ENCODE measurements at regions not wholly inside any gene's neighbourhood (a gene's known extent, or its start where the extent isn't known, plus 50 kb on each side); places are given as distances from the start of the nearest gene placed in this dataset.

GRCh38 chr10:78326372-78326771, 292.7 kb downstream of the RPS24 start:
- no peak for DNase-seq

DNA sequence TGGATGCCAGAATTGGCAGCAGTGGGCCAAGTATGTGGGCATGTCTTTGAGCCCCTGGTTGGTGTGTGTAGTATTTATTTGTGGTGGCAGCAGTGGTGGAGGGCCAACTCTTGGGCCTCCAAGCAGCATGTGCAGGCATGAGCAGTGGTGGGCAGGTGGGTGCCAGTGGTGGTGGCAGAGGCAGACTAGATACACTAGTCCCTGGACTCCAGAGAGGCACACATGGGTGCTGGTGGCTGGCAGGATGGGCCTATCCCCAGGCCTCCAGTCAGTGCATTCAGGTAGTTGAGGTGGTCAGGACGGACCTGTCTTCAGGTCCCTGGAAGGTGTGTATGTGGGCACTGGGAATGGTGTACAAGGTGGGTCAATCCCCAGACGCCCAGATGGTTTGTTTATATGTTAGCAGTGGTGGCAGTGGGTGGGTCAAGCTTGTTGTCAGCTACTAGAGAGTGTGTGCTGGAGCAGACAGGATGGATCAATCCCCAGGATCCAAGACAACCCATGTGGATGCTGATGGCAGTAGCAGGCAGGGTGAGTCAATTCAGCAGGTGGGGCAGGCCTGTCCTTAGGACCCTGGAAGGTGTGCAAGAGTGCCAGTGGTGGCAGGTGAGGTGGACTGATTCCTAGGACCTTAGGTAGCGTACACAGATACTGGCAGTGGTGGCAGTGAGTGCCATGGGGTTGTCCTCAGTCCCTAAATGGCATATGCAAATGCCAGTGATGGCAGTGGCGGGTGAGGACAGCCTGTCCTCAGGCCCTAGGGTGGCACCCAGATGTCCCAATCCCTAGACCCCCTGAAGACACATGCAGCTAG, 294.3 kb downstream of the RPS24 start:
- no peak for DNase-seq

DNA sequence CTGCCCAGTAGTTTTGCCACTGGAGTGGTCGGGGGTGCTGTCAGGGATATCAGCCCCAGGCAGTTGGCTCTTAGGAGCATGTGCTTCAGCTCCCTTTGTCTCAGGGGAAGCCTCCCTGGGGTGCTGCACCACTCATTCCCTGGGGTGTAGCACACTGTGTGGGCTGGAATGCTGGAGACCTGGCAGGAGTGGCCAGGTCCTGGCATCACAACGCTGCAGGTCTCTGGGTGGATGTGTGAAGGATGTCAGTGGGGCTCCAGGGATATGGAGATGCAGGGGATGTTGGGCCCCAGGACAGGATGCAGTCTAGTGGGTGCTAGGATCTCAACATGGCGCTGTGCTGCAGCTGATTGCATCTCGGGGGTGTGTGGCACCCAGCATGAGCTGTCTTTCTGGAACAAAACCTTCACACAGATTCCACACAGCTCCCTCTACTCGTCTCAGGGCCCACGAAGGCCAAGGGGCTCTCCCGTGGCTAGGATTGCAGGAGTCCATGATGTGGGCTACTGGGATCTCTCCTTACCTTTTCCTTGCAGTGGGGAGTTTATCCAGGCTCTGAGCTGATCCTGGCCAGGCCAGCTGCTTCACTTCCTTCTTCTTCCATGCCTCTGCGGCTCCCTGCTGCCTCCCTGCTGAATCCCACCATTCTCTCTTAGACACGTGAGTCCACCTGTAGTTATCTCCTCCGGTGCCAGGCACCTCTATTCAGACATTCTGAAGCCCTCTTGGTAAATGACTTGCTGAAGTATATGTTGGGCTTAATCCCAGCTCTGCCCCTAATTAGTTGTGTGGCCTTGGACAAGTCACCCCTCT, 295.1 kb downstream of the RPS24 start:
- no peak for DNase-seq

DNA sequence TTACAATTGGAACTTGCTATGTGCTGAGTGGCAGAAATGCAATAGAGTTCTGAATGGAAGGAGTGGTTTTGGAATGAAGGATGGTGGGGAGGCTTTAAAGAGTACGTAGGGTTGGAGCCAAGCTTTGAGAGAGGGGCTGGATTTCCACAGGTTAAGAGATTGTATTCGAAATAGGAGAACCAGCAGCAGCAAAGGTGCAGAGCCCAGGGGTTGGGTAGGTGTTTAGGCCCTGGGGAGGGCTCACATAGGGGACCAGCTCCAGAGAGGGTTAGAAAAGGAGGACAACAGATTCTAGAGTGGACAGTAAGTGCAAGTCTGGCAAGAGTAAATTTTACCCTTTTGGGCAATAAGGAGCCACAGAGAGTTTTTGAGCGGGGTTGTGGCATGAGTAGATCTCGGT, 297.2 kb downstream of the RPS24 start:
- no peak for DNase-seq

DNA sequence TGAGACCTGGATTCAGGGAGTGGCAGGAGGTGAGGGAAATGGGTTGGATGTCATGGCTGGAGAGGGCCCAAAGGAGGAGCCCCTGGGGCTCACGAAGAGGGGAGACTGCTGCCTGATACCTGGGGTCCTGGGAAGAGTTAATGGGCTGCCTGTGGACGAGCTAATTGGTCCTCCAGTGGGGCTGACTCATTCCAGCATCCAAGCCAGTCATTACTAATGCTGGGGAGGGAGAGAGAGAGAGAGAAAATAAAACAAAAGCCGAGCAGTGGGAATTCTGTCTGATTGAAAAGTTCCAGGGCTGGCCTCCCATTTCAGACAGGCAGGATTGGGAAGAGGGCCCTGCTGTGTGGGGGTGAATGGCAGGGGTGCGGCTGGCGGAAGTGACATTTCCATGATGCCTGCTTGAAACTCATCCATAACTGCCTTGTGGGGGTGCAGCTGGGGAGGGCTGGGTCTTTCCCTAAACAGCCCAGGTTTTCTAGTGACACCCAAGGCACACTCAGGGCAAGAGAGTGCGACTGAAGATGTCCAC, 297.8 kb downstream of the RPS24 start:
- DNase-seq: no peak

DNA sequence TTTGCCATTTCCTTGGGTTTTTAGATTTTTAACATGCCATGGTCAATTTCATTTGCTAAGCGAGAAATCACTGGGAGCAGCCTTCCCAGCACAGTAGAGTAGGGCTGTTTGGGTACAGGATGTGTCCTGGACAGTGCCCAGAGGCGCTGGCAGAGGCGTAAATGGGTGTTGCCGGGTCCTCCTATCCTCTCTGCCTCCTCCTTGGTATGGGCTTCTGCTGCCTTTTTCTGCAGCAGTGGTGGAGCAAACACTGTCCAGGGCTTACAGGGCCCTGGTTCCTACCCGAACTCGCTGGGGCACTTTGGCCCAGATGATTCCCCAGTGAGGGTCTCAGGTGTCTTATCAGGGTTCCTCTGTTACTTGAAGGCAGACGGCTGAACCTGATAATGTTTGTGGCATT, 298.3 kb downstream of the RPS24 start:
- no peak for DNase-seq

DNA sequence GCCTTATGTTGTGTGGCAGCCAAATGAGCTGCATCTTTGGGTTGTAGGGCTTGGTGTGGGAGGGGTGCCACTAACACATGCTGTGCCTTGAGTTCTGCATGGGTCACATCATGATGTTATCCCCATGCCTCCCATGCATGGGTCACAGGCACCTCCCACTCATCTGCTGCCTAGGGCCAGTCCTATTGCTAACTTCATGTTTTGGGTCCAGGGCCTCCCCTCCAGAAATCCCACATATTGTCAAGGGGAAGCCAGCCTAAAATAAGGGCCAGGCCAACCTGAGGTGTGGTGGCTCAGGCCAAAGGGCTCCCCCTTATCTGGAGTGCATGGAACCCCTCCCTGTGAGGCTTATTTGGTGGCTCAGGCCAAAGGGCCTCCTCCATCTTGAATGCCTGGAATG, 299.0 kb downstream of the RPS24 start:
- no peak for DNase-seq

- DNase-seq: no peak
Measured at GRCh38 chr10:78333362-78334143, 299.9 kb downstream of the RPS24 start.

DNA sequence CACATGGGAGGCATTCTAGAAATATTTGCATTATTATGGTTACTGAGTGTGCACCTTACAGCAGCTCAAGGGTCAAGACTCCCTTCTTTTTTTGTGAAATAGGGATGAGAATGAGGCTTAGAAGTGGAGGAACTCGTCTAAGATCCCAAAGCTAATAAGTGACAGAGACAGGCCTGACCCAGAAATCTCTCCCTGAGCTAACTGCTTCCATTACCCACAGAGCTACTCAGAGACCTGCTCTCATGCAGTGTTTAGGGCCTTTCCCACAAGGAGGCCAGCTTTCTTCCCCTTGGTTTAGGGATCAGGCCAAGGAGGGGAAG, 301.7 kb downstream of the RPS24 start:
- no peak for DNase-seq

DNA sequence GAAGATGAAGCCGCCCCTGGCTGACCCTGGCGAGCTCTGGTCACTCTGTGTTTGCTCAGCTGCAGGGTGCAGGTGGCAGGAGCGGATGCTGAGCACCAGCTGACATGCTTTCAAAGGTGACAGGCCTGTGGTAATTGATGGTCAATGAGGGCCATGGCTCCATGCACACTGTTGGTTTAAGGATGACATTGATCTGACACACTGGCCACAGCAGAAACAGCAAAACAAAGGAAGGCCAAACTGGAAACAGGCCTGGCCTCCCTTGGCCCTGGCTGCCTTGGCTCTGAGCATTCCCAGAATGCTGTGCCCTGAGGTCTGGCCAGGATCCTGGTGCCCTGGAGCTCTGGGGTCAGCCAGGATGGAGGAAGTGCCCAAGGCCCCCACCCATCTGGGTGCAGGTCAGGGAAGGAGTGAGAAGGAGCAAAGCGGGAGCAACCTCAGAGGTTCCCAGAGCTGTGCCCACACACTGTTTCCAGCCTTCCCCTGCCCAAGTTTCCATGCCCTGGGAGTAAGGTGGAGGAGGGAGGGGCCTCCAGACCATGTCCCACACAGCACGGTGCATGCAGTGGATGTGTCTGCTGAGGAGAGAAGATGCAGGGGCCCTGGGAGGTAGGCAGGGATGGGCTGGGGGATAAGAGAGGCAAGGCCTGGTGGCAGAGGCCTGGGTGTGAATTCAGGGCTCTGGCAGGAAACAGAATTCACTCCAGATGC, 302.2 kb downstream of the RPS24 start:
- DNase-seq: peak; percentile 37

GRCh38 chr10:78336402-78336791, 302.7 kb downstream of the RPS24 start:
- peak; percentile 39 for DNase-seq

DNA sequence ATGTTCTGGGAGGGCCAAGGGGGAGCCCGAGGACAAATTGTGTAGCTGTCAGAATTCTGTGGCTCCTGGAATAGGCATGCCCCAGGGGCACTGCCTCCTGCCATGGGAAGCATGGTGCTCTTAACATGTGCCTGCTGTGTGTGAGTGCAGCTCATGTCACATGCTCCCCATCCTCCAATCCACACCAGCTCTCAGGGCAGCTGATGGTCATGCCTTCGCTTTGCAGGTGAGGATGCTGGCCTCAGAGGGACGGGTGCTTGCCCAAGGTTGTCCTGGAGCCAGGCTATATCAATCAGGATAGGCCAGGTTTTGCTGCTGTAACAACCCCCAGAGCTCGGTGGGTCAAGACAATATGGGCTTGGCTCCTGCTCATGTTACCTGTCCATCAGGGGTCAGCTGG, 303.4 kb downstream of the RPS24 start:
- DNase-seq: peak; percentile 37

- peak; percentile 25 for DNase-seq
Measured at GRCh38 chr10:78337646-78338391, 304.2 kb downstream of the RPS24 start.

DNA sequence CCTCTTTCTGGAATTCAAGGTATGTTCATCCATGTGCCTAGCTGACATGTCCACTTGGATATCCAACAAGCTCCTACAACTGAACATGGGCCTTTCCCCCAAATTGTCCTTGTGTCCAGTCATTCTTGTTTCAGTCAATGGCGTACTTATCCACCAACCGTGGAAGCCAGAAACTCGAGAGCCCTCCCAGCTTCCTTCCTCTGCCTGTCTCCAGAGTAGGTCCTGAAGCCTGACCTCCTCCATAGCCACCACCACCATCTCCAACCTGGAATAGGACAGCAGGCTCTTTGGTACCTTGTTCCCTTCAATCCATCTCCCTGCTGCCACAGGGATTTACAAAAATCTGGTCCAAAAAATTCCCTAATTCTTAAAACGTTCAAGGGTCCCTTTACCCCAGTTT, 305.1 kb downstream of the RPS24 start:
- DNase-seq: no peak

GRCh38 chr10:78339251-78339650, 305.6 kb downstream of the RPS24 start:
- DNase-seq: peak; percentile 24

DNA sequence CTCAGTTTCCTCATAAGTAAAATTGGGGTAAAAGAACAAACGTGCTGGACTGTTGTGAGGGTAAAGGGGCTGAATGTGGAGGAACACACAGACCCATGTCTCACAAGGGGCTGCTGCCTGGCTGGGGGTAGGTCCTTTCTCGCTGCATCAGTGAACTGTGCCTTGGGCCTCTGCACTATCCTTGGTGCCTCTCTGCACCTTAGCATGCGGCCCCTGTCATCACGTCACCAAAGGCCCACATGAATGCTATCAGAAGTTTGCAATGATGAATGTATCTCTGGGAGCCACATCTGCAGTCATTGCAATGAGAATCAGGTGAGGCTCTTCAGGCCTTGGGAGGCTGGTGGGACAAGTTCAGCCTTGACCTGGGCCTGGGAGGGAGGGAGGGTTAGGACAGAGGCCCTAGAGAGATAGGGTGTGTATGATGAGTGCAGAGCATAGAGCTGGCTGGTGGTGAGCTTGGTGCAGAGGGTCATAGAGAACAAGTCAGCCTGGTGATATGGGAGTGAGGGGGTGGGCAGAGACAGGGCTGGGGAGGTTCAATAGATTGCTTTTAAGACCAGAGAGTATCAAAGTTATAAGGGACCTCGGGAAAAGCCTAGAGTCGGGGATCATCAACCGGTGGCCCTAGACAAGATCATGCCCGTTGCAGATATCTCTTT, 308.4 kb downstream of the RPS24 start:
- no peak for DNase-seq

DNA sequence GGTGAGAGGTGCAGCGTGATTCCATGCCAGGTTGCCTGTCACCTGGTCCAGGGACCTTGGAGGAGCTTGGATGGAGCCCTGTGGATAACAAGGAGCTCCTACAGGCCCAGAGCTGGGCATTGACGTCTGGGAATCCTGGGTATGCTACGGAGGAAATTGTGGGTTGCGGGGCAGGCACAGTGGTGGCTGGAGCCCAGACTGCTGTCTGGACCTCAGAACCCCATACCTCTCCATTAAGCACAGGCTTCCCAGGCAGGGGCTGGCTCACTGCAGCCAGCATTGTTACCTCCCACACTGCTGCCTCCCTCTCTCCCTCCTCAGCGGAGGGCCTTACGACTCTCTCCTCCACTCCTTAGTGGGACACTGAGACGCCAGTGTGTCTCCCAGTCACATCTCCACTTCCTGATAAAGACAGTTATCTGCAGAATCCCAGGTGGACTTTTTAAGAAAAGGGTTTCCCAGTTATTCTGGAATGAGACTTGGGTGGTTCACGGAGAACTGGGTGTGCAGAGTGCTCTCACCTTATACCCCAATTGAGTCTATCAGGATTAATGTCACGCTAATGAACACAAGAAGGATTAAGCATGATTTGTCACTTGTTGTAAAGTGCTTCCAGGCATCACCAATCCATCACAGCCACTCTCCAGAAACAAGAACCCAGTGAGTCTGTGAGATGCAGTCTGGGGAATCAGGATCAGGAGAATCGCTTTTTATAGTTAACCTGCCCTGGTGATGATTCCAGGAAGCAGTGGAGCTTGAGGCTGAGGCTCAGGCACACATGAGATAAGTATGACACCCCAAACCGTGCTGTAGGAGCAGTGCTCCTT, 309.4 kb downstream of the RPS24 start:
- DNase-seq: peak; percentile 43

- DNase-seq: peak; percentile 24
Measured at GRCh38 chr10:78344257-78344656, 310.6 kb downstream of the RPS24 start.

GRCh38 chr10:78345515-78345914, 311.9 kb downstream of the RPS24 start:
- peak; percentile 21 for DNase-seq

GRCh38 chr10:78346721-78347120, 313.1 kb downstream of the RPS24 start:
- DNase-seq: no peak
